ENCODE measurements at regions not wholly inside any gene's neighbourhood (a gene's known extent, or its start where the extent isn't known, plus 50 kb on each side); places are given as distances from the start of the nearest gene placed in this dataset.

DNA sequence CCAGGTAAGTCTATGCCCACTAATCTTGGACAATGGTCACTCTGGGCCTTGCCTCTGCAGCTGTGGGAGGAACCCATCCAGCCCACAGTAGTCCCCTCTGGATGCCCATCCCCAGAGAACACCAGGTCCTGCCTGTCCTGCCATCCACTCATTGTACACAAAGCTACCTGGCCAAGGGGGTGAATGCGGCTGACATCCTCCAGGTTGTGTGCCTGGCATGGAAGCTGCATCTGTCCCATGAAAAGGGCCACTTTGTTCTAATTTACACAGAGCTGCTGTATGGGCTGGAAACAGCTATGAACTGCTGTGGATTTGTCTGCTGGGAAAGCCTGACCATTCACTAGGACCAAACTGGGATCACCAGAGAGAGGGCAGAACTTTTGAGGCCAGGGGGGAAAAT is 324.8 kb downstream of the LRFN2 start:
- H3K9me3 ChIP-seq (ENCODE audit: low read length), result no peaks in the 10 kb centered on the region
- no peaks in the 10 kb centered on the region for H4K20me1 ChIP-seq (ENCODE audit: insufficient read depth, low read length)
- no peak overlapping the region for H3K4me3 ChIP-seq (ENCODE audit: low read depth, low read length, poor library complexity, severe bottlenecking)
- no peak overlapping the region for H3K27ac ChIP-seq (ENCODE audit: low read depth, low read length, poor library complexity, severe bottlenecking)
- no peak overlapping the region for H3K9ac ChIP-seq (ENCODE audit: low read length)
- no peaks in the 10 kb centered on the region for H3F3A ChIP-seq (ENCODE audit: insufficient read depth, low read length)
- H3K27me3 ChIP-seq (ENCODE audit: insufficient read depth, low read length), result no peaks in the 10 kb centered on the region; the same call in 1 of the 2 replicates
- H3K79me2 ChIP-seq (ENCODE audit: insufficient read depth, low read length), result no peaks in the 10 kb centered on the region
- H2AFZ ChIP-seq (ENCODE audit: low read length), result no peak overlapping the region
- H3K4me2 ChIP-seq (ENCODE audit: low read length), result no peak overlapping the region
- TF ChIP-seq CTCF (IDR thresholded peaks at IDR 0.05; ENCODE audit: low read length) (no peak), EZH2 (IDR thresholded peaks at IDR 0.05; ENCODE audit: borderline replicate concordance, low read length) (no peak)
- H3K9me2 ChIP-seq (ENCODE audit: low read depth, low read length), result no peaks in the 10 kb centered on the region
- H3K36me3 ChIP-seq (ENCODE audit: insufficient read depth, low read length), result no peaks in the 10 kb centered on the region
- H3K4me1 ChIP-seq (ENCODE audit: insufficient read depth, low read length, severe bottlenecking), result no peaks in the 10 kb centered on the region

- H3K9ac ChIP-seq (ENCODE audit: low read length), result no peak overlapping the region
- no peaks in the 10 kb centered on the region for H3K9me3 ChIP-seq (ENCODE audit: low read length)
- TF ChIP-seq CTCF (IDR thresholded peaks at IDR 0.05; ENCODE audit: low read length) (no peak), EZH2 (IDR thresholded peaks at IDR 0.05; ENCODE audit: borderline replicate concordance, low read length) (no peak)
- H3K4me1 ChIP-seq (ENCODE audit: insufficient read depth, low read length, severe bottlenecking), result no peaks in the 10 kb centered on the region
- H3K36me3 ChIP-seq (ENCODE audit: insufficient read depth, low read length), result no peaks in the 10 kb centered on the region
- no peaks in the 10 kb centered on the region for H3K9me2 ChIP-seq (ENCODE audit: low read depth, low read length)
- no peaks in the 10 kb centered on the region for H3F3A ChIP-seq (ENCODE audit: insufficient read depth, low read length)
- no peaks in the 10 kb centered on the region for H3K27me3 ChIP-seq (ENCODE audit: insufficient read depth, low read length)
- no peak overlapping the region for H3K4me2 ChIP-seq (ENCODE audit: low read length)
- no peak overlapping the region for H3K27ac ChIP-seq (ENCODE audit: low read depth, low read length, poor library complexity, severe bottlenecking)
- H2AFZ ChIP-seq (ENCODE audit: low read length), result no peak overlapping the region
- no peaks in the 10 kb centered on the region for H3K79me2 ChIP-seq (ENCODE audit: insufficient read depth, low read length)
- H4K20me1 ChIP-seq (ENCODE audit: insufficient read depth, low read length), result no peaks in the 10 kb centered on the region
- H3K4me3 ChIP-seq (ENCODE audit: low read depth, low read length, poor library complexity, severe bottlenecking), result no peak overlapping the region
These were observed 324.3 kb upstream of the MOCS1 start for GRCh38 chr6:40258531-40258930.

DNA sequence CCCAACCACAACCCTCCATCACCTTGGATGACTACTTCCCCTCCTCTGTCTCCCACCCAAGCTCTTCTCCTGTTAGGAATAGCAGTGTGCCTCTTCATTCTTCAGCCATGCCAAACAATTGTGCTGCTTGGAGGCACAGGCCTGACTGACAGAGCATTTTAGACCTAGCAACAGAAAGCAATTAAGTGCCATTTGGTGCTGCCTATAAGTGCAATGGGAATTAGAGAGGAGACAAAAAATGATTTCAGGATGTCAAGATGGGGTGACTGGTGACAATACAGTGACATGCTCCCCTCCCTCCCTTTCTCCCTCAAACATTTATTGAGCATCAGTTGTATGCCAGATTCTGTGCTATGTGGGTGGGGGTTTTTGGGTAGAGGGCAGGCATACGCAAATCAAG is 322.6 kb upstream of the MOCS1 start:
- Histone ChIP-seq H3K4me2 (ENCODE audit: low read length) (no peak overlapping the region), H3K36me3 (ENCODE audit: insufficient read depth, low read length) (no peaks in the 10 kb centered on the region), H3K27me3 (ENCODE audit: insufficient read depth, low read length) (no peaks in the 10 kb centered on the region), H2AFZ (ENCODE audit: low read length) (no peak overlapping the region), H3F3A (ENCODE audit: insufficient read depth, low read length) (no peaks in the 10 kb centered on the region), H3K9ac (ENCODE audit: low read length) (no peak overlapping the region), H3K9me3 (ENCODE audit: low read length) (no peaks in the 10 kb centered on the region), H3K4me1 (ENCODE audit: insufficient read depth, low read length, severe bottlenecking) (no peaks in the 10 kb centered on the region), H3K9me2 (ENCODE audit: low read depth, low read length) (no peaks in the 10 kb centered on the region), H3K27ac (ENCODE audit: low read depth, low read length, poor library complexity, severe bottlenecking) (no peak overlapping the region), H4K20me1 (ENCODE audit: insufficient read depth, low read length) (no peaks in the 10 kb centered on the region), H3K79me2 (ENCODE audit: insufficient read depth, low read length) (no peaks in the 10 kb centered on the region), H3K4me3 (ENCODE audit: low read depth, low read length, poor library complexity, severe bottlenecking) (no peak overlapping the region)
- no peak for TF ChIP-seq CTCF (IDR thresholded peaks at IDR 0.05; ENCODE audit: low read length)

All from OCI-LY1 (cell line).